Panc1 (cell line): ENCODE measurements at regions not wholly inside any gene's neighbourhood (a gene's known extent, or its start where the extent isn't known, plus 50 kb on each side); places are given as distances from the start of the nearest gene placed in this dataset.

Experiments used
- ATAC-seq: fragments of 200-7000 bp; cut with Tn5 transposase; 2 replicates; pipeline ENCODE4 v1.9.1; 2020; ENCODE audit warnings: mild to moderate bottlenecking, moderate library complexity
- BruUV-seq: library from RNA; stranded (reverse); fragments of 400-500 nt; replicated peaks from 2 replicates; lab custom pipeline; 2021; lab: Mats Ljungman, UMichigan
- CTCF ChIA-PET: fragments of 300-600 bp; sonication (Branson Sonifier 250); formaldehyde crosslinking; loops from one replicate; lab custom pipeline; 2022; ENCODE audit warnings: antibody characterized with exemption; lab: Charles Lee
- POLR2A ChIA-PET: fragments of 300-600 bp; sonication (Branson Sonifier 250); formaldehyde crosslinking; loops from one replicate; lab custom pipeline; 2022; ENCODE audit warnings: antibody characterized with exemption; lab: Charles Lee
- DNase-seq: peaks from one replicate; pipeline ENCODE4 v3.0.0-alpha.2; 2010; ENCODE audit warnings: low read depth, low spot score
- H3K27ac ChIP-seq: 2 replicates; pipeline ENCODE4 v1.5.1; 2011; ENCODE audit warnings: mild to moderate bottlenecking, low read length, inconsistent platforms
- H3K27me3 ChIP-seq: fragments of 200-500 bp; sonication (Bioruptor generic); 2 replicates; pipeline ENCODE4 v1.6.0; 2014; ENCODE audit warnings: low read length, inconsistent platforms; ENCODE audit not compliant: control insufficient read depth, insufficient read depth
- H3K36me3 ChIP-seq: fragments of 200-500 bp; sonication (Bioruptor generic); 2 replicates; pipeline ENCODE4 v1.5.1; 2014; ENCODE audit warnings: inconsistent platforms, mild to moderate bottlenecking, low read length, moderate library complexity; ENCODE audit not compliant: control insufficient read depth, insufficient read depth
- H3K4me1 ChIP-seq: 2 replicates; pipeline ENCODE4 v1.5.1; 2011; ENCODE audit warnings: inconsistent platforms, mild to moderate bottlenecking, low read length, moderate library complexity; ENCODE audit not compliant: control insufficient read depth, insufficient read depth
- H3K4me3 ChIP-seq, 2 experiments: 2 replicates each; pipeline ENCODE4 v1.5.1; 2011 to 2012; ENCODE audit warnings: low read depth in 2 of 2, low read length in 2 of 2, mild to moderate bottlenecking in 2 of 2, inconsistent platforms in 1 of 2, moderate library complexity in 1 of 2
- H3K9me3 ChIP-seq: fragments of 200-500 bp; sonication (Bioruptor generic); 2 replicates; pipeline ENCODE4 v1.5.1; 2014; ENCODE audit warnings: low read depth, mild to moderate bottlenecking, inconsistent platforms, low read length, moderate library complexity; ENCODE audit not compliant: control insufficient read depth, insufficient read depth
- POLR2AphosphoS5 ChIP-seq: IDR thresholded peaks from 2 replicates; pipeline ENCODE4 v1.6.1; 2012; ENCODE audit warnings: mild to moderate bottlenecking, low read depth, low read length, moderate library complexity
- SIN3A ChIP-seq: IDR thresholded peaks from 2 replicates; pipeline ENCODE4 v1.6.1; 2012; ENCODE audit warnings: low read depth, mild to moderate bottlenecking, low read length, moderate library complexity, borderline replicate concordance; ENCODE audit not compliant: insufficient read depth
- TCF7L2 ChIP-seq: IDR thresholded peaks from 2 replicates; pipeline ENCODE4 v1.6.1; 2011; ENCODE audit warnings: mild to moderate bottlenecking, low read depth, low read length, inconsistent platforms
- in situ Hi-C: cut with HindIII; loops from 2 replicates; pipeline ENCODE4 v1.10.0; 2016; ENCODE audit warnings: low sequenced_read_pairs, low pct_unique_long_range_greater_than_20kb
- intact Hi-C: fragments of 100-400 bp; cut with micrococcal nuclease; formaldehyde crosslinking; loops from one replicate; pipeline ENCODE4 v1.10.0; 2022; ENCODE audit not compliant: unreplicated experiment
- TF ChIP-seq, protein P1 (sequence below), 2 experiments: IDR thresholded peaks; 2 replicates each; pipeline ENCODE4 v1.6.1; 2011 to 2012; ENCODE audit warnings: low read depth in 2 of 2, control low read depth in 1 of 2, low read length in 1 of 2, mild to moderate bottlenecking in 1 of 2, moderate library complexity in 1 of 2; ENCODE audit not compliant: insufficient read depth in 1 of 2
- TF ChIP-seq, protein P2 (sequence below): fragments of 450-650 bp; IDR thresholded peaks from 2 replicates; pipeline ENCODE4 v1.5.1; 2017; ENCODE audit warnings: mild to moderate bottlenecking

DNA sequence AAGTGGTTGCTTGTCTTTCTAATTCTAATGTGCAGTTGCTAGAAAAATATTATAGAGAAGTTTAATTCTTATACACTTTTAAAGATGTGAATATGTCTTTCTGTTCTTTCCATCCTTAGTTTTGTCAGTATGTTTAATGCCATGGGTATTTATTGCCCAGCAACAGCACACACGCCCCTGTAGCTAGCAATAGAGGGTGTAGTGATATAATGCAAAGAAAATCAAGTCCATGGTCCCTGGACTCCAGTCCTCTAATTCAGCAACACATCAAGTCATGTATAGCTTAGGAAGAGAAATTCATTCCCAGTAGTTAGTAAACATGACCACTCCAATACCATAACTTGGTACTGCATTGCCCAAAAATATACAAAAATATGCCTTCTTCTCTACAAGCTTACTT lies 292.4 kb upstream of the NR2F2 start:
- H3K4me3 ChIP-seq = no peak overlapping the region
- no peak for DNase-seq
- H3K4me1 ChIP-seq = no peaks in the 10 kb centered on the region
- in situ Hi-C loops = no loop called here
- BruUV-seq = no TSS peak
- H3K27ac ChIP-seq = no peak overlapping the region
- TF ChIP-seq, protein P1, sequence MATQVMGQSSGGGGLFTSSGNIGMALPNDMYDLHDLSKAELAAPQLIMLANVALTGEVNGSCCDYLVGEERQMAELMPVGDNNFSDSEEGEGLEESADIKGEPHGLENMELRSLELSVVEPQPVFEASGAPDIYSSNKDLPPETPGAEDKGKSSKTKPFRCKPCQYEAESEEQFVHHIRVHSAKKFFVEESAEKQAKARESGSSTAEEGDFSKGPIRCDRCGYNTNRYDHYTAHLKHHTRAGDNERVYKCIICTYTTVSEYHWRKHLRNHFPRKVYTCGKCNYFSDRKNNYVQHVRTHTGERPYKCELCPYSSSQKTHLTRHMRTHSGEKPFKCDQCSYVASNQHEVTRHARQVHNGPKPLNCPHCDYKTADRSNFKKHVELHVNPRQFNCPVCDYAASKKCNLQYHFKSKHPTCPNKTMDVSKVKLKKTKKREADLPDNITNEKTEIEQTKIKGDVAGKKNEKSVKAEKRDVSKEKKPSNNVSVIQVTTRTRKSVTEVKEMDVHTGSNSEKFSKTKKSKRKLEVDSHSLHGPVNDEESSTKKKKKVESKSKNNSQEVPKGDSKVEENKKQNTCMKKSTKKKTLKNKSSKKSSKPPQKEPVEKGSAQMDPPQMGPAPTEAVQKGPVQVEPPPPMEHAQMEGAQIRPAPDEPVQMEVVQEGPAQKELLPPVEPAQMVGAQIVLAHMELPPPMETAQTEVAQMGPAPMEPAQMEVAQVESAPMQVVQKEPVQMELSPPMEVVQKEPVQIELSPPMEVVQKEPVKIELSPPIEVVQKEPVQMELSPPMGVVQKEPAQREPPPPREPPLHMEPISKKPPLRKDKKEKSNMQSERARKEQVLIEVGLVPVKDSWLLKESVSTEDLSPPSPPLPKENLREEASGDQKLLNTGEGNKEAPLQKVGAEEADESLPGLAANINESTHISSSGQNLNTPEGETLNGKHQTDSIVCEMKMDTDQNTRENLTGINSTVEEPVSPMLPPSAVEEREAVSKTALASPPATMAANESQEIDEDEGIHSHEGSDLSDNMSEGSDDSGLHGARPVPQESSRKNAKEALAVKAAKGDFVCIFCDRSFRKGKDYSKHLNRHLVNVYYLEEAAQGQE (IDR thresholded peaks at IDR 0.05; ENCODE audit: insufficient read depth in 1 of 2, low read depth in 2 of 2, low read length in 1 of 2) = no peak
- TF ChIP-seq, protein P2, sequence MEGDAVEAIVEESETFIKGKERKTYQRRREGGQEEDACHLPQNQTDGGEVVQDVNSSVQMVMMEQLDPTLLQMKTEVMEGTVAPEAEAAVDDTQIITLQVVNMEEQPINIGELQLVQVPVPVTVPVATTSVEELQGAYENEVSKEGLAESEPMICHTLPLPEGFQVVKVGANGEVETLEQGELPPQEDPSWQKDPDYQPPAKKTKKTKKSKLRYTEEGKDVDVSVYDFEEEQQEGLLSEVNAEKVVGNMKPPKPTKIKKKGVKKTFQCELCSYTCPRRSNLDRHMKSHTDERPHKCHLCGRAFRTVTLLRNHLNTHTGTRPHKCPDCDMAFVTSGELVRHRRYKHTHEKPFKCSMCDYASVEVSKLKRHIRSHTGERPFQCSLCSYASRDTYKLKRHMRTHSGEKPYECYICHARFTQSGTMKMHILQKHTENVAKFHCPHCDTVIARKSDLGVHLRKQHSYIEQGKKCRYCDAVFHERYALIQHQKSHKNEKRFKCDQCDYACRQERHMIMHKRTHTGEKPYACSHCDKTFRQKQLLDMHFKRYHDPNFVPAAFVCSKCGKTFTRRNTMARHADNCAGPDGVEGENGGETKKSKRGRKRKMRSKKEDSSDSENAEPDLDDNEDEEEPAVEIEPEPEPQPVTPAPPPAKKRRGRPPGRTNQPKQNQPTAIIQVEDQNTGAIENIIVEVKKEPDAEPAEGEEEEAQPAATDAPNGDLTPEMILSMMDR = no peak
- TF ChIP-seq SIN3A = no peak
- no peak for TF ChIP-seq POLR2AphosphoS5
- no peak for TF ChIP-seq TCF7L2
- H3K27me3 ChIP-seq = no peaks in the 10 kb centered on the region
- CTCF ChIA-PET = interaction anchor here (0.5 kb wide), 1 partner anchor 289 kb away, joined by 5 read pairs; no protein-coding TSS in a partner anchor
- no peaks in the 10 kb centered on the region for H3K9me3 ChIP-seq
- no peaks in the 10 kb centered on the region for H3K36me3 ChIP-seq
- intact Hi-C loops = no loop called here
- no peak for ATAC-seq
- POLR2A ChIA-PET = no interaction called here

DNA sequence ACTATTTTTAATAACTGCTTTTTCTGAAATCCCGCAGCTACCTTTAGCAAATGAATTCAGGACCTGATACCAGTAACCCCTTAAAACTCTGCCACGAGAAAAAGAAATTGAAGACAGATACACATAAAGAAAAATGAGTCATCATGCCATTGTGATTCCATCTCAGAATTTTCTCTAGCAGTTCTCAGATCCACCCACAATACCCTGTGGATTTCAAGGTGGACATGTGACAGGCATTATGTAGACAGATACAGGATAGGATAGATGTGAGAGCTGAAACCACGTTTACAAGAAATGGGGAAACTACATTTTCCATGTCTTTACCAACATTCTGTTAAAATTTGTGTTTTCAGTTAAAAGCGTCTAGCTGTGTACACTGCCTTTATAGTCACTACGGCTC lies 291.9 kb upstream of the NR2F2 start:
- Histone ChIP-seq H3K27ac (no peak overlapping the region), H3K9me3 (no peaks in the 10 kb centered on the region), H3K4me3 (no peak overlapping the region), H3K27me3 (no peaks in the 10 kb centered on the region), H3K36me3 (no peaks in the 10 kb centered on the region), H3K4me1 (no peaks in the 10 kb centered on the region)
- CTCF ChIA-PET = no interaction called here
- POLR2A ChIA-PET = no interaction called here
- intact Hi-C loops = no loop called here
- in situ Hi-C loops = no loop called here
- ATAC-seq (no peak), DNase-seq (no peak)
- BruUV-seq = no TSS peak
- no peak for TF ChIP-seq TCF7L2
- no peak for TF ChIP-seq POLR2AphosphoS5
- TF ChIP-seq SIN3A = no peak
- TF ChIP-seq, protein P1 (IDR thresholded peaks at IDR 0.05; ENCODE audit: insufficient read depth in 1 of 2, low read depth in 2 of 2, low read length in 1 of 2) = no peak
- TF ChIP-seq, protein P2 = no peak
